ENCODE measurements at regions not wholly inside any gene's neighbourhood (a gene's known extent, or its start where the extent isn't known, plus 50 kb on each side); places are given as distances from the start of the nearest gene placed in this dataset.

- no peak for DNase-seq
- Histone ChIP-seq H3K27me3 (ENCODE audit: control insufficient read depth, insufficient read depth, low read length, poor library complexity, severe bottlenecking) (no peaks in the 10 kb centered on the region), H3K36me3 (ENCODE audit: control insufficient read depth, insufficient read depth, low read length) (no peaks in the 10 kb centered on the region), H3K4me1 (ENCODE audit: control insufficient read depth, insufficient read depth, low read length) (no peaks in the 10 kb centered on the region), H3K9ac (ENCODE audit: extremely low read depth, low read length, poor library complexity, severe bottlenecking) (no peak overlapping the region), H3K4me3 (ENCODE audit: low read length) (no peak overlapping the region), H3K27ac (ENCODE audit: low read depth, low read length) (no peak overlapping the region), H3K9me3 (ENCODE audit: control insufficient read depth, low read length) (peaks cover 1% of the 10 kb centered on the region)
- H3K9me3 Mint-ChIP-seq: peaks cover 6% of the 10 kb centered on the region
- H3K4me1 Mint-ChIP-seq: peaks cover 3% of the 10 kb centered on the region
- H3K27me3 Mint-ChIP-seq (ENCODE audit: insufficient read depth): no peaks in the 10 kb centered on the region
- TF ChIP-seq CTCF (conservative IDR thresholded peaks at IDR 0.05): no peak
- no peaks in the 10 kb centered on the region for H3K36me3 Mint-ChIP-seq (ENCODE audit: low read depth)
- H3K27ac Mint-ChIP-seq: no peak overlapping the region
- 93 to 100% methylated on average over 5 to 7 of the region's 7 CpGs for WGBS, 2 experiments (ENCODE audit: insufficient coverage in 1 of 2, insufficient read length in 1 of 2)
- H3K4me3 Mint-ChIP-seq: no peak overlapping the region
These were observed 311.8 kb upstream of the AMIGO2 start for GRCh38 chr12:47391566-47391965.

GRCh38 chr12:47388712-47389111 lies 309.0 kb upstream of the AMIGO2 start:
- Histone ChIP-seq H3K36me3 (ENCODE audit: control insufficient read depth, insufficient read depth, low read length) (no peaks in the 10 kb centered on the region), H3K27me3 (ENCODE audit: control insufficient read depth, insufficient read depth, low read length, poor library complexity, severe bottlenecking) (no peaks in the 10 kb centered on the region), H3K4me1 (ENCODE audit: control insufficient read depth, insufficient read depth, low read length) (no peaks in the 10 kb centered on the region), H3K27ac (ENCODE audit: low read depth, low read length) (no peak overlapping the region), H3K4me3 (ENCODE audit: low read length) (no peak overlapping the region), H3K9me3 (ENCODE audit: control insufficient read depth, low read length) (no peaks in the 10 kb centered on the region), H3K9ac (ENCODE audit: extremely low read depth, low read length, poor library complexity, severe bottlenecking) (no peak overlapping the region)
- Mint-ChIP-seq H3K9me3 (no peaks in the 10 kb centered on the region), H3K4me1 (peaks cover 7% of the 10 kb centered on the region), H3K4me3 (no peak overlapping the region), H3K27ac (no peak overlapping the region), H3K36me3 (ENCODE audit: low read depth) (no peaks in the 10 kb centered on the region), H3K27me3 (ENCODE audit: insufficient read depth) (no peaks in the 10 kb centered on the region)
- DNase-seq: peak; percentile 64
- WGBS, 2 experiments (ENCODE audit: insufficient coverage in 1 of 2, insufficient read length in 1 of 2): 88% methylated on average over 7 of the region's 7 CpGs
- TF ChIP-seq CTCF (conservative IDR thresholded peaks at IDR 0.05): no peak

GRCh38 chr12:47387994-47388393 lies 308.2 kb upstream of the AMIGO2 start:
- Histone ChIP-seq H3K9me3 (ENCODE audit: control insufficient read depth, low read length) (no peaks in the 10 kb centered on the region), H3K36me3 (ENCODE audit: control insufficient read depth, insufficient read depth, low read length) (no peaks in the 10 kb centered on the region), H3K4me3 (ENCODE audit: low read length) (no peak overlapping the region), H3K27me3 (ENCODE audit: control insufficient read depth, insufficient read depth, low read length, poor library complexity, severe bottlenecking) (no peaks in the 10 kb centered on the region), H3K27ac (ENCODE audit: low read depth, low read length) (no peak overlapping the region), H3K9ac (ENCODE audit: extremely low read depth, low read length, poor library complexity, severe bottlenecking) (no peak overlapping the region), H3K4me1 (ENCODE audit: control insufficient read depth, insufficient read depth, low read length) (no peaks in the 10 kb centered on the region)
- Mint-ChIP-seq H3K4me3 (no peak overlapping the region), H3K4me1 (peaks cover 7% of the 10 kb centered on the region), H3K27me3 (ENCODE audit: insufficient read depth) (no peaks in the 10 kb centered on the region), H3K9me3 (no peaks in the 10 kb centered on the region), H3K36me3 (ENCODE audit: low read depth) (no peaks in the 10 kb centered on the region), H3K27ac (no peak overlapping the region)
- no peak for DNase-seq
- no peak for TF ChIP-seq CTCF (conservative IDR thresholded peaks at IDR 0.05)
- 89 to 100% methylated on average over 1 of the region's 1 CpG for WGBS, 2 experiments (ENCODE audit: insufficient coverage in 1 of 2, insufficient read length in 1 of 2)

Measured in endodermal cell (in vitro differentiated cells).